ENCODE measurements at regions not wholly inside any gene's neighbourhood (a gene's known extent, or its start where the extent isn't known, plus 50 kb on each side); places are given as distances from the start of the nearest gene placed in this dataset.

GRCh38 chr22:48071305-48071704 lies 1308.9 kb downstream of the TBC1D22A start (continued):
- TF ChIP-seq, protein P1, sequence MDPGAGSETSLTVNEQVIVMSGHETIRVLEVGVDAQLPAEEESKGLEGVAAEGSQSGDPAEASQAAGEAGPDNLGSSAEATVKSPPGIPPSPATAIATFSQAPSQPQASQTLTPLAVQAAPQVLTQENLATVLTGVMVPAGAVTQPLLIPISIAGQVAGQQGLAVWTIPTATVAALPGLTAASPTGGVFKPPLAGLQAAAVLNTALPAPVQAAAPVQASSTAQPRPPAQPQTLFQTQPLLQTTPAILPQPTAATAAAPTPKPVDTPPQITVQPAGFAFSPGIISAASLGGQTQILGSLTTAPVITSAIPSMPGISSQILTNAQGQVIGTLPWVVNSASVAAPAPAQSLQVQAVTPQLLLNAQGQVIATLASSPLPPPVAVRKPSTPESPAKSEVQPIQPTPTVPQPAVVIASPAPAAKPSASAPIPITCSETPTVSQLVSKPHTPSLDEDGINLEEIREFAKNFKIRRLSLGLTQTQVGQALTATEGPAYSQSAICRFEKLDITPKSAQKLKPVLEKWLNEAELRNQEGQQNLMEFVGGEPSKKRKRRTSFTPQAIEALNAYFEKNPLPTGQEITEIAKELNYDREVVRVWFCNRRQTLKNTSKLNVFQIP (CRISPR knock-in tag; IDR thresholded peaks at IDR 0.05; ENCODE audit: borderline replicate concordance, low read depth): no peak
- TF ChIP-seq, protein P2, sequence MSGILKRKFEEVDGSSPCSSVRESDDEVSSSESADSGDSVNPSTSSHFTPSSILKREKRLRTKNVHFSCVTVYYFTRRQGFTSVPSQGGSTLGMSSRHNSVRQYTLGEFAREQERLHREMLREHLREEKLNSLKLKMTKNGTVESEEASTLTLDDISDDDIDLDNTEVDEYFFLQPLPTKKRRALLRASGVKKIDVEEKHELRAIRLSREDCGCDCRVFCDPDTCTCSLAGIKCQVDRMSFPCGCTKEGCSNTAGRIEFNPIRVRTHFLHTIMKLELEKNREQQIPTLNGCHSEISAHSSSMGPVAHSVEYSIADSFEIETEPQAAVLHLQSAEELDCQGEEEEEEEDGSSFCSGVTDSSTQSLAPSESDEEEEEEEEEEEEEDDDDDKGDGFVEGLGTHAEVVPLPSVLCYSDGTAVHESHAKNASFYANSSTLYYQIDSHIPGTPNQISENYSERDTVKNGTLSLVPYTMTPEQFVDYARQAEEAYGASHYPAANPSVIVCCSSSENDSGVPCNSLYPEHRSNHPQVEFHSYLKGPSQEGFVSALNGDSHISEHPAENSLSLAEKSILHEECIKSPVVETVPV (CRISPR knock-in tag; IDR thresholded peaks at IDR 0.05): no peak
- no peak for TF ChIP-seq ZFP3 (CRISPR knock-in tag; IDR thresholded peaks at IDR 0.05)
- TF ChIP-seq GLIS3 (CRISPR knock-in tag; IDR thresholded peaks at IDR 0.05): no peak
- no peak for TF ChIP-seq ARNTL (CRISPR knock-in tag; IDR thresholded peaks at IDR 0.05; ENCODE audit: borderline replicate concordance, low read depth)
- TF ChIP-seq OSR1 (CRISPR knock-in tag; IDR thresholded peaks at IDR 0.05): no peak

DNA sequence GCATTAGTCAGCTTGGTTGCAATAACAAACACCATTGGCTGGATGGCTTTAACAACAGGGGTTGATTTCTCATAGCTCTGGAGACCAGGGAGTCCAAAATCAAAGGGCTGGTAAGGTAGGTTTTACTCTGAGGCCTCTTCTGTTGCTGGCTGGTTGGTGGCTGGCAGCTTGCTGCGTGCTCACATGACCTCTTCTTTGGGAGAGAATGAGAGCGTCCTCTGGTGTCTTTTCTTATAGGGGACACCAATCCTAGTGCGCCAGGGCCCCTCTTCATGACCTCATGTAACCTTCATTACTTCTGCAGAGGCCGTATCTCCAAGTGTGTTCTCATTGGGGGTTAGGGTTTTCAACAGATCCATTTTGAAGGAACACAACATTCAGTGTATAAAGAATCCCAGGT lies 1308.3 kb downstream of the TBC1D22A start:
- TF ChIP-seq ZNF70 (CRISPR knock-in tag; IDR thresholded peaks at IDR 0.05): no peak
- TF ChIP-seq ESRRG (CRISPR knock-in tag; IDR thresholded peaks at IDR 0.05): no peak
- no peak for TF ChIP-seq ARNTL (CRISPR knock-in tag; IDR thresholded peaks at IDR 0.05; ENCODE audit: borderline replicate concordance, low read depth)
- no peak for TF ChIP-seq ZFP30 (CRISPR knock-in tag; IDR thresholded peaks at IDR 0.05)
- TF ChIP-seq, protein P1 (CRISPR knock-in tag; IDR thresholded peaks at IDR 0.05; ENCODE audit: borderline replicate concordance, low read depth): no peak
- TF ChIP-seq PPARA (CRISPR knock-in tag; IDR thresholded peaks at IDR 0.05; ENCODE audit: borderline replicate concordance): no peak
- TF ChIP-seq TCF4 (CRISPR knock-in tag; IDR thresholded peaks at IDR 0.05; ENCODE audit: borderline replicate concordance): no peak
- TF ChIP-seq ZNF8 (CRISPR knock-in tag; IDR thresholded peaks at IDR 0.05): no peak
- TF ChIP-seq ISL1 (CRISPR knock-in tag; IDR thresholded peaks at IDR 0.05): no peak
- no peak for TF ChIP-seq RARB (CRISPR knock-in tag; IDR thresholded peaks at IDR 0.05)
- no peak for TF ChIP-seq SNAI2 (CRISPR knock-in tag; IDR thresholded peaks at IDR 0.05)
- no peak for TF ChIP-seq CSDC2 (CRISPR knock-in tag; IDR thresholded peaks at IDR 0.05)
- TF ChIP-seq BACH2 (CRISPR knock-in tag; IDR thresholded peaks at IDR 0.05; ENCODE audit: borderline replicate concordance): no peak
- TF ChIP-seq ZFP3 (CRISPR knock-in tag; IDR thresholded peaks at IDR 0.05): no peak
- TF ChIP-seq, protein P3, sequence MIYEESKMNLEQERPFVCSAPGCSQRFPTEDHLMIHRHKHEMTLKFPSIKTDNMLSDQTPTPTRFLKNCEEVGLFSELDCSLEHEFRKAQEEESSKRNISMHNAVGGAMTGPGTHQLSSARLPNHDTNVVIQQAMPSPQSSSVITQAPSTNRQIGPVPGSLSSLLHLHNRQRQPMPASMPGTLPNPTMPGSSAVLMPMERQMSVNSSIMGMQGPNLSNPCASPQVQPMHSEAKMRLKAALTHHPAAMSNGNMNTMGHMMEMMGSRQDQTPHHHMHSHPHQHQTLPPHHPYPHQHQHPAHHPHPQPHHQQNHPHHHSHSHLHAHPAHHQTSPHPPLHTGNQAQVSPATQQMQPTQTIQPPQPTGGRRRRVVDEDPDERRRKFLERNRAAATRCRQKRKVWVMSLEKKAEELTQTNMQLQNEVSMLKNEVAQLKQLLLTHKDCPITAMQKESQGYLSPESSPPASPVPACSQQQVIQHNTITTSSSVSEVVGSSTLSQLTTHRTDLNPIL (CRISPR knock-in tag; IDR thresholded peaks at IDR 0.05; ENCODE audit: low read depth): no peak
- ATAC-seq: no peak

- ATAC-seq: no peak
- TF ChIP-seq OSR1 (CRISPR knock-in tag; IDR thresholded peaks at IDR 0.05) (no peak), SNAI2 (CRISPR knock-in tag; IDR thresholded peaks at IDR 0.05) (no peak), ZNF8 (CRISPR knock-in tag; IDR thresholded peaks at IDR 0.05) (no peak), ARNTL (CRISPR knock-in tag; IDR thresholded peaks at IDR 0.05; ENCODE audit: borderline replicate concordance, low read depth) (no peak), PATZ1 (CRISPR knock-in tag; IDR thresholded peaks at IDR 0.05; ENCODE audit: borderline replicate concordance) (no peak), TSHZ2 (CRISPR knock-in tag; IDR thresholded peaks at IDR 0.05) (no peak), TOX (CRISPR knock-in tag; IDR thresholded peaks at IDR 0.05; ENCODE audit: borderline replicate concordance) (no peak), ESRRG (CRISPR knock-in tag; IDR thresholded peaks at IDR 0.05) (no peak), ZFP3 (CRISPR knock-in tag; IDR thresholded peaks at IDR 0.05) (no peak), ZFP30 (CRISPR knock-in tag; IDR thresholded peaks at IDR 0.05) (no peak), ZNF70 (CRISPR knock-in tag; IDR thresholded peaks at IDR 0.05) (no peak), PPARA (CRISPR knock-in tag; IDR thresholded peaks at IDR 0.05; ENCODE audit: borderline replicate concordance) (no peak), ISL1 (CRISPR knock-in tag; IDR thresholded peaks at IDR 0.05) (no peak), TCF4 (CRISPR knock-in tag; IDR thresholded peaks at IDR 0.05; ENCODE audit: borderline replicate concordance) (no peak), ZC3H10 (CRISPR knock-in tag; IDR thresholded peaks at IDR 0.05) (no peak), BACH2 (CRISPR knock-in tag; IDR thresholded peaks at IDR 0.05; ENCODE audit: borderline replicate concordance) (no peak)
- TF ChIP-seq, protein P2 (CRISPR knock-in tag; IDR thresholded peaks at IDR 0.05): no peak
- TF ChIP-seq, protein P1 (CRISPR knock-in tag; IDR thresholded peaks at IDR 0.05; ENCODE audit: borderline replicate concordance, low read depth): no peak
Observed at GRCh38 chr22:48070083-48070482, 1307.6 kb downstream of the TBC1D22A start.

Measured in SK-N-SH treated with all-trans-retinoic acid at 6 μM for 48 hours (cell line).